Gastroesophageal sphincter (tissue), 4 donors: ENCODE measurements at regions not wholly inside any gene's neighbourhood (a gene's known extent, or its start where the extent isn't known, plus 50 kb on each side); places are given as distances from the start of the nearest gene placed in this dataset.

Experiments
- ATAC-seq: fragments of 150-250 bp; one replicate; pipeline ENCODE4 v1.9.1; 2016; ENCODE audit warnings: mild to moderate bottlenecking, moderate library complexity
- H3K27ac ChIP-seq, 4 donors: fragments of 200-600 bp; sonication (generic) in 3 of 4; 1 replicate in 3 of 4; 2 replicates in 1 of 4; pipeline ENCODE4 v1.5.1; 2016 to 2019
- H3K27me3 ChIP-seq: fragments of 200-600 bp; sonication (generic); one replicate; pipeline ENCODE4 v1.5.1; 2019
- H3K36me3 ChIP-seq, 2 donors: fragments of 200-600 bp; sonication (generic); one replicate each; pipeline ENCODE4 v1.5.1; 2019; ENCODE audit warnings: control low read depth in 1 of 2
- H3K4me1 ChIP-seq, 3 donors: fragments of 200-600 bp; sonication (generic); 1 replicate in 2 of 3; 2 replicates in 1 of 3; pipeline ENCODE4 v1.5.1; 2016 to 2019; ENCODE audit warnings: control low read depth in 2 of 3
- H3K4me3 ChIP-seq, 2 donors: fragments of 200-600 bp; sonication (generic); one replicate each; pipeline ENCODE4 v1.5.1; 2019; ENCODE audit warnings: mild to moderate bottlenecking in 1 of 2, moderate library complexity in 1 of 2
- H3K9me3 ChIP-seq, 3 donors: fragments of 200-600 bp; sonication (generic); one replicate each; pipeline ENCODE4 v1.5.1; 2017 to 2019; ENCODE audit warnings: control low read depth in 2 of 3
- EP300 ChIP-seq: sonication (generic); formaldehyde crosslinking; IDR thresholded peaks from one replicate; pipeline ENCODE4 v1.6.1; 2017; ENCODE audit warnings: antibody characterized with exemption, mild to moderate bottlenecking
- POLR2A ChIP-seq, 2 donors: fragments of 450-650 bp; IDR thresholded peaks; one replicate each; pipeline ENCODE4 v1.6.1; 2017; ENCODE audit warnings: antibody characterized with exemption in 2 of 2, mild to moderate bottlenecking in 2 of 2, moderate library complexity in 1 of 2
- POLR2AphosphoS5 ChIP-seq: sonication (generic); formaldehyde crosslinking; IDR thresholded peaks from one replicate; pipeline ENCODE4 v1.6.1; 2017; ENCODE audit warnings: antibody characterized with exemption
- WGBS, 2 donors: methylation state at CpG; one replicate each; pipeline ENCODE4 v1.1.5; 2018; ENCODE audit warnings: low coverage in 1 of 2; 5-methylcytosine and 5-hydroxymethylcytosine counted together
- TF ChIP-seq, protein P1 (sequence below), 4 experiments: fragments of 200-600 bp in 2 of 4; fragments of 450-650 bp in 2 of 4; sonication (generic) in 1 of 4; IDR thresholded peaks; one replicate each; pipeline ENCODE4 v1.5.1; 2017 to 2019; ENCODE audit warnings: antibody characterized with exemption in 4 of 4, mild to moderate bottlenecking in 2 of 4, moderate library complexity in 2 of 4

DNA sequence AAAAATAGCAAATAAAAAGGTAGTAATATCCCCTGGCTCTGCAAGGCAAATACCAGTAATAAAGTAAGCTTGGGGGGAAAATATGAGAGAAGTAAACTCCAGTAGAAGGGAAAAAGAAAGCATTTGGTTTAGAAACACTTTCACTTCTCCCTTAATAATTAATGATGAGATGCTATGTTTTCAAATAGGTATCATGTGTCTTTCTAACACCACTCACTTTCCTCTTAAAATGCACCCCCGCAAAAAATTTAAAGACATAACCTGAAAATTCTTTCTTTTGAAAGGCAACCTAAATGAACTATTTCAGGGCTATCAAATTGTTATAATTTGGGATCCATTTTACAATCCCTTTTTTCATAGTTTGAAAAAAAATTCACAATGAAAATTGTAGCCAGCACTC is 240.3 kb downstream of the SNX10 start:
- WGBS, 2 donors: 67 to 89% methylated on average over 1 of the region's 1 CpG
- Histone ChIP-seq H3K4me3 (no peak overlapping the region), H3K27me3 (peaks cover 42% of the 10 kb centered on the region), H3K36me3 (no peaks in the 10 kb centered on the region), H3K4me1 (no peaks in the 10 kb centered on the region), H3K9me3 (no peaks in the 10 kb centered on the region), H3K27ac (no peak overlapping the region)
- TF ChIP-seq POLR2A (IDR thresholded peaks at IDR 0.05): no peak
- no peak for TF ChIP-seq EP300
- no peak for TF ChIP-seq POLR2AphosphoS5
- TF ChIP-seq, protein P1, sequence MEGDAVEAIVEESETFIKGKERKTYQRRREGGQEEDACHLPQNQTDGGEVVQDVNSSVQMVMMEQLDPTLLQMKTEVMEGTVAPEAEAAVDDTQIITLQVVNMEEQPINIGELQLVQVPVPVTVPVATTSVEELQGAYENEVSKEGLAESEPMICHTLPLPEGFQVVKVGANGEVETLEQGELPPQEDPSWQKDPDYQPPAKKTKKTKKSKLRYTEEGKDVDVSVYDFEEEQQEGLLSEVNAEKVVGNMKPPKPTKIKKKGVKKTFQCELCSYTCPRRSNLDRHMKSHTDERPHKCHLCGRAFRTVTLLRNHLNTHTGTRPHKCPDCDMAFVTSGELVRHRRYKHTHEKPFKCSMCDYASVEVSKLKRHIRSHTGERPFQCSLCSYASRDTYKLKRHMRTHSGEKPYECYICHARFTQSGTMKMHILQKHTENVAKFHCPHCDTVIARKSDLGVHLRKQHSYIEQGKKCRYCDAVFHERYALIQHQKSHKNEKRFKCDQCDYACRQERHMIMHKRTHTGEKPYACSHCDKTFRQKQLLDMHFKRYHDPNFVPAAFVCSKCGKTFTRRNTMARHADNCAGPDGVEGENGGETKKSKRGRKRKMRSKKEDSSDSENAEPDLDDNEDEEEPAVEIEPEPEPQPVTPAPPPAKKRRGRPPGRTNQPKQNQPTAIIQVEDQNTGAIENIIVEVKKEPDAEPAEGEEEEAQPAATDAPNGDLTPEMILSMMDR (IDR thresholded peaks at IDR 0.05): no peak
- no peak for ATAC-seq

DNA sequence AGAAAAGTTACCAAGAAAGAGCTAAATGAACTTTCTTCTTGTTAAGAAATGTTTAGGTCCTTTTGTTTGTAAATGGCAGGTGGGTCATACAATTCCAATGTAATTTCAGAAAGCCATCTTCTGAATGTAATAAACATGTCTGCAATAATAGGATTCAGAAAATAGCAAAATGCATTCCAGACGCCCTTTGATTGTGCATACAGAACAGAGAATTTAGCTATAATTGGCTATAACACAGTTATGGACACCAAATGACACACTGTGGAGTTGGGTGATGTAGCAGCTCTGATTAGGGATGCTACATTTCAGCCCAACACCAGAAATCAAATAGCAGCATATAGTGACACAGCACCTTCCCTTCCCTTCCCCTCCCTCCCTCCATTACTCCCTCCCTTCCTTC is 240.8 kb downstream of the SNX10 start:
- WGBS, 2 donors: 88 to 92% methylated on average over 1 of the region's 1 CpG
- Histone ChIP-seq H3K4me3 (no peak overlapping the region), H3K36me3 (no peaks in the 10 kb centered on the region), H3K9me3 (no peaks in the 10 kb centered on the region), H3K27me3 (peaks cover 48% of the 10 kb centered on the region), H3K27ac (no peak overlapping the region), H3K4me1 (no peaks in the 10 kb centered on the region)
- no peak for ATAC-seq
- TF ChIP-seq POLR2A (IDR thresholded peaks at IDR 0.05) (no peak), POLR2AphosphoS5 (no peak), EP300 (no peak)
- TF ChIP-seq, protein P1 (IDR thresholded peaks at IDR 0.05): no peak

DNA sequence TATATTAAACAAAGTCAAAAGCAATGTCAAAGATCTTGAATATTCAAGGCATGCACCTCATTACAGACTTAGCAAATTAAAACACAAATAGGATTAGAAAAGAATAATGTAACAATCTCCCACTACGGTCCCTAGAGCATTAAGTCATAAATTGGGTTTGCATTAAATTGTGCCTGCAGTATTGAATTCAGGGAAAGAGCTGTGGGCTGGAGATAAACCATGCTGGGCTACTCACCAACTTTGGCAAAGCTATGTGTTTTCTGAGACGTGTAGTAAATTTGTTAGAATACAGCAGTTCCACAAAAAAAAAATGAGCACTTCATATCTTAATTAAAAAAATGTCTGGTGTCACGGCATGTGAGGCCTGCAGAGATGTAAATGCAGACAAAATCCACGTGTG is 241.6 kb downstream of the SNX10 start:
- H3K4me1 ChIP-seq: no peaks in the 10 kb centered on the region
- no peaks in the 10 kb centered on the region for H3K36me3 ChIP-seq
- H3K9me3 ChIP-seq: no peaks in the 10 kb centered on the region
- ATAC-seq: no peak
- TF ChIP-seq POLR2AphosphoS5: no peak
- TF ChIP-seq POLR2A (IDR thresholded peaks at IDR 0.05): no peak
- TF ChIP-seq, protein P1 (IDR thresholded peaks at IDR 0.05): no peak
- TF ChIP-seq EP300: no peak
- peaks cover 55% of the 10 kb centered on the region for H3K27me3 ChIP-seq
- WGBS, 2 donors: 44 to 60% methylated on average over 3 to 4 of the region's 4 CpGs
- H3K27ac ChIP-seq: no peak overlapping the region
- no peak overlapping the region for H3K4me3 ChIP-seq

DNA sequence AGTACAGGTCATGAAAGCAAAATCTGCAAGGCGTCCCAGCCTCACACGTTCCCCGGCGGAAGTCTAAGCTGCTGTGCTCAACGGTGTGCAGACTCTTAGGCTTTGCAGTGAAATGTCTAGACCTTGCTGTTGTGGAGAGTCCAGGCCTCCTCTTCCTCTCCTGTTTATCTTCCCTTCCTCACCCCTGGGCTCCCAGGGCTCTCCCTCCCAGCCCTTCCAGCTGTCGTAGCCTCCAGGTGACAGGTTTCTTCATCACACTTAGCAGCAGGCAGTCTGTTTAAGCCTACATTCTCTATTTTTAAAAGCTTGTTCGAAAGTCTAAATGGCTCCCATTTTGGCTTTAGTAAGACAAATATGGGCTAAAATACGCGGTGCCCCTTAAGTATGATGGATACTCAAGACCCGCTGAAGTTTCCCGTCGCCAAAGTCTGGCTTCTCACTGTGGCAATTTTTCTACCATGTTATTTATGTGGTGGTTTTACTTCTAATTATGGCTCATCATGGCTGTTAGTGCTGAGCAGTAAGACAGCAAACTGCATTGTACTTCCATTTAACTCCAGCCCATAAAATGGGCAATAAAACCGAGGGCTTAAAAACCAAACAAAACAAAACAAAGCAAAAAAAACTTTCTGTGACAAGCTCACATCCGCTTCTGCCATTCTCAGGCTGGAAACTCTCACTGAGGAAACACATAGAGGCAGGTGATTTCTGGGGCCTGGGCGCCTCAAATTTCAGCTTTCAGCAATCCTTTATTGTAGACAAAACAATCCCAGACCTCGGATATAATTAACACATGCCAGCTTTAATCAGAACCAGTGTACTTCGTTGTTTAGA is 243.2 kb downstream of the SNX10 start:
- H3K9me3 ChIP-seq: no peaks in the 10 kb centered on the region
- H3K27ac ChIP-seq: no peak overlapping the region
- no peak for ATAC-seq
- H3K4me1 ChIP-seq: no peaks in the 10 kb centered on the region
- no peak overlapping the region for H3K4me3 ChIP-seq
- WGBS, 2 donors: 60 to 69% methylated on average over 14 to 17 of the region's 17 CpGs
- H3K36me3 ChIP-seq: no peaks in the 10 kb centered on the region
- no peak for TF ChIP-seq POLR2AphosphoS5
- TF ChIP-seq POLR2A (IDR thresholded peaks at IDR 0.05): no peak
- no peak for TF ChIP-seq EP300
- TF ChIP-seq, protein P1 (IDR thresholded peaks at IDR 0.05): no peak
- H3K27me3 ChIP-seq: peaks cover 62% of the 10 kb centered on the region

DNA sequence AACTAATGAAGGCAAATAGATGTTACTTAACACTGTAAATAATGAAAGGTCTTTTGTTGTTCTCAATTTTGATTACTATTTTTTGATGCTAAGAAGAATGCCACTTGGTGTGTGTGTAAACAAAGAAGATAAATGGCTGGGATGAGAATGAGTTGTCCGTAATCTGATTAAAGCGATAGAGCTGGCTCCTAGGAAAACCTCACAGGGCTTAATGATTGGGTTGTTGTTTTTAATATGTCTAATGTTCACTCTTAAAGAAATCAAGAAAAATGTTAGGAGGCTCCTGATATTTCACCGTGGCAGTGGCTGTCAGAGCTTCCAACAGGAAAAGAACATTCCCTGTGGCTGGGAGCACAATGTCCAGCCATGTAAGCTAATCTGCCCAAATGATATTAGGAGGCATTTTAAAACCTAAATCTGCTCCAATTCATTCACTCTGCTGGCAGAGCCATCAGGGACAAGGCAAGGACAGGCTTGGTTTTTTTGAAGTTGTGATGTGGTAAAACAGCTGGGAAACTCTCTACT is 243.9 kb downstream of the SNX10 start:
- H3K9me3 ChIP-seq: no peaks in the 10 kb centered on the region
- no peak overlapping the region for H3K27ac ChIP-seq
- TF ChIP-seq, protein P1 (IDR thresholded peaks at IDR 0.05): no peak
- TF ChIP-seq EP300 (no peak), POLR2AphosphoS5 (no peak), POLR2A (IDR thresholded peaks at IDR 0.05) (no peak)
- no peak for ATAC-seq
- peaks cover 65% of the 10 kb centered on the region for H3K27me3 ChIP-seq
- H3K36me3 ChIP-seq: no peaks in the 10 kb centered on the region
- WGBS, 2 donors: 66 to 67% methylated on average over 3 of the region's 3 CpGs
- no peaks in the 10 kb centered on the region for H3K4me1 ChIP-seq
- no peak overlapping the region for H3K4me3 ChIP-seq
